GM23248 (cell line): ENCODE measurements at regions not wholly inside any gene's neighbourhood (a gene's known extent, or its start where the extent isn't known, plus 50 kb on each side); places are given as distances from the start of the nearest gene placed in this dataset.

ENCODE experiments used
- DNase-seq: peaks from one replicate; pipeline ENCODE4 v3.0.0-alpha.2; 2015
- H2AFZ ChIP-seq: fragments of 200-600 bp; sonication (generic); 2 replicates; pipeline ENCODE4 v1.6.1; 2016; ENCODE audit warnings: antibody characterized with exemption
- H3F3A ChIP-seq: fragments of 200-600 bp; sonication (generic); 2 replicates; pipeline ENCODE4 v1.6.1; 2016; ENCODE audit warnings: mild to moderate bottlenecking, antibody characterized with exemption, mixed run types; ENCODE audit not compliant: insufficient read depth
- H3K27ac ChIP-seq: fragments of 200-600 bp; sonication (generic); 2 replicates; pipeline ENCODE4 v1.5.1; 2016; ENCODE audit warnings: mild to moderate bottlenecking
- H3K27me3 ChIP-seq: fragments of 200-600 bp; sonication (generic); replicated peaks from 2 replicates; pipeline ENCODE4 v1.6.1; 2016; ENCODE audit warnings: mild to moderate bottlenecking; ENCODE audit not compliant: insufficient read depth
- H3K36me3 ChIP-seq: fragments of 200-600 bp; sonication (generic); 2 replicates; pipeline ENCODE4 v1.6.1; 2016; ENCODE audit warnings: low read depth, mild to moderate bottlenecking
- H3K4me1 ChIP-seq: fragments of 200-600 bp; sonication (generic); 2 replicates; pipeline ENCODE4 v1.6.1; 2016; ENCODE audit warnings: mild to moderate bottlenecking; ENCODE audit not compliant: insufficient read depth
- H3K4me2 ChIP-seq: fragments of 200-600 bp; sonication (generic); one replicate; pipeline ENCODE4 v1.6.1; 2016; ENCODE audit warnings: mild to moderate bottlenecking; ENCODE audit not compliant: unreplicated experiment
- H3K4me3 ChIP-seq: fragments of 200-600 bp; sonication (generic); 2 replicates; pipeline ENCODE4 v1.5.1; 2016; ENCODE audit warnings: mild to moderate bottlenecking
- H3K79me2 ChIP-seq: fragments of 200-600 bp; sonication (generic); 2 replicates; pipeline ENCODE4 v1.6.1; 2016; ENCODE audit warnings: mild to moderate bottlenecking; ENCODE audit not compliant: insufficient read depth
- H3K9ac ChIP-seq: fragments of 200-600 bp; sonication (generic); 2 replicates; pipeline ENCODE4 v1.6.1; 2016; ENCODE audit warnings: mild to moderate bottlenecking
- H3K9me2 ChIP-seq: fragments of 200-600 bp; sonication (generic); 2 replicates; pipeline ENCODE4 v1.6.1; 2016; ENCODE audit warnings: mixed run types, mild to moderate bottlenecking, moderate library complexity; ENCODE audit not compliant: insufficient read depth
- H3K9me3 ChIP-seq: fragments of 200-600 bp; sonication (generic); one replicate; pipeline ENCODE4 v1.6.1; 2017; ENCODE audit warnings: low read depth
- H4K20me1 ChIP-seq: fragments of 200-600 bp; sonication (generic); 2 replicates; pipeline ENCODE4 v1.6.0; 2016; ENCODE audit not compliant: insufficient read depth
- EZH2 ChIP-seq: fragments of 200-600 bp; sonication (generic); IDR thresholded peaks from 2 replicates; pipeline ENCODE4 v1.6.1; 2018; ENCODE audit warnings: antibody characterized with exemption, mild to moderate bottlenecking; ENCODE audit not compliant: insufficient read depth, poor library complexity, severe bottlenecking
- EZH2phosphoT487 ChIP-seq: fragments of 200-600 bp; sonication (generic); IDR thresholded peaks from 2 replicates; pipeline ENCODE4 v1.6.1; 2018; ENCODE audit warnings: antibody characterized with exemption, moderate library complexity, mild to moderate bottlenecking, low read depth; ENCODE audit not compliant: insufficient read depth
- WGBS, 2 experiments: methylation state at CpG; one replicate each; pipeline ENCODE4 v1.1.6; 2015 to 2017; ENCODE audit warnings: low lambda C conversion rate in 2 of 2, low coverage in 1 of 2; ENCODE audit errors: missing lambda C conversion rate in 2 of 2; 5-methylcytosine and 5-hydroxymethylcytosine counted together
- in situ Hi-C: fragments of 300-500 bp; cut with MboI; formaldehyde crosslinking; loops from 2 replicates; pipeline ENCODE4 v1.15.0; 2020

DNA sequence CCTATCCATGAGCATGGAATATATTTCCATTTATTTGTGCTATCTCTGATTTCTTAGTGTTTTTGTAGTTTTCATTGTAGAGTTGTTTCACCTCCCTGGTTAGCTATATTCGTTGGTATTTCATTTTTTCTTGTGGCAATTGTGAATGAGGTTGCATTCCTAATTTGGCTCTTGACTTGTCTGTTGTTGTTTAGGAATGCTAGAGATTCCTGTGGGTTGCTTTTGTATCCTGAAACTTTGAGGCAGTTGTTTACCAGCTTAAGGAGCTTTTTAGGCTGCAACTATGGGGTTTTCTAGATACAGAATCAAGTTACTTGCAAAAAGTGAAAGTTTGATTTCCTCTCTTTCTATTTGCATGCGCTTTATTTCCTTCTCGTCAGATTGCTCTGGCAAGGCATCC is 304.7 kb upstream of the GRM3 start:
- in situ Hi-C loops, result no loop called here
- TF ChIP-seq EZH2, result no peak
- no peak for TF ChIP-seq EZH2phosphoT487
- Histone ChIP-seq H3K4me1 (no peaks in the 10 kb centered on the region), H2AFZ (no peak overlapping the region), H3K9ac (no peak overlapping the region), H3K9me3 (no peaks in the 10 kb centered on the region), H4K20me1 (no peaks in the 10 kb centered on the region), H3K4me2 (no peak overlapping the region), H3K27ac (no peak overlapping the region), H3K4me3 (no peak overlapping the region), H3F3A (no peaks in the 10 kb centered on the region), H3K79me2 (no peaks in the 10 kb centered on the region), H3K27me3 (no peaks in the 10 kb centered on the region), H3K9me2 (no peaks in the 10 kb centered on the region), H3K36me3 (no peaks in the 10 kb centered on the region)
- no peak for DNase-seq
- WGBS, 2 experiments, result 38 to 42% methylated on average over 3 of the region's 3 CpGs

DNA sequence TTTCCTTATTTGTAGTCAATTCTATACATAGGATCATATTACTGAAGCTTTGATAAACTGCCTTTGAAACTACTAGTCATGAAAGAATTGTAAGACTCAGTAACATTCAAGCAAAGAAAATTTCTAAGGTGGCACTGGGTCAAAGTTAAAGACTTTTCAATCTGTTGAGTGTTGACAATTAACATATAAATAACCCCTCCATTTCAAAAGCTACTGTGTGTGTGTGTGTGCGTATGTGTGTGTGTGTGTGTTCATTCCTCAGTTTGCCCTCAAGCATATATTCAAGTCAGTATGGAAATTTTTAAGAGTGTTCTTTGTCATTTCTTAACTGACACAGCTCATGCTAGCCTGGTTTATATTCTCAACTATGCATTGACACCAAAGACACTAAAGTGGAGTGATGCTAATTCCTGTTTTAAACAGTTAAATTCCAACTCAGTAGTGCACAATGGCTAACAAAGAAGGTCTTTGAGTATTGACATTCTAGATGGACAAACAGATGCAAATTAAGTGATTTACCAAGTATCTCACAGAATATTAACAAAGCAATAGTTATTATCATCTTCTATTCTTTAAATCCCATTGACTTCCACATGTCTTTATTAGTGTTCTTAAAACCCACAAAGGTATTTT is 314.8 kb upstream of the GRM3 start:
- no peaks in the 10 kb centered on the region for H3K4me1 ChIP-seq
- no peaks in the 10 kb centered on the region for H3K9me3 ChIP-seq
- 0% methylated on average over 1 of the region's 1 CpG for WGBS, 2 experiments
- H3K9ac ChIP-seq, result no peak overlapping the region
- in situ Hi-C loops, result no loop called here
- no peaks in the 10 kb centered on the region for H3K36me3 ChIP-seq
- DNase-seq, result no peak
- H3K27ac ChIP-seq, result no peak overlapping the region
- H3K4me3 ChIP-seq, result no peak overlapping the region
- H4K20me1 ChIP-seq, result no peaks in the 10 kb centered on the region
- no peaks in the 10 kb centered on the region for H3K27me3 ChIP-seq
- H2AFZ ChIP-seq, result no peak overlapping the region
- no peaks in the 10 kb centered on the region for H3K79me2 ChIP-seq
- no peaks in the 10 kb centered on the region for H3F3A ChIP-seq
- H3K4me2 ChIP-seq, result no peak overlapping the region
- no peaks in the 10 kb centered on the region for H3K9me2 ChIP-seq
- TF ChIP-seq EZH2phosphoT487 (no peak), EZH2 (no peak)

DNA sequence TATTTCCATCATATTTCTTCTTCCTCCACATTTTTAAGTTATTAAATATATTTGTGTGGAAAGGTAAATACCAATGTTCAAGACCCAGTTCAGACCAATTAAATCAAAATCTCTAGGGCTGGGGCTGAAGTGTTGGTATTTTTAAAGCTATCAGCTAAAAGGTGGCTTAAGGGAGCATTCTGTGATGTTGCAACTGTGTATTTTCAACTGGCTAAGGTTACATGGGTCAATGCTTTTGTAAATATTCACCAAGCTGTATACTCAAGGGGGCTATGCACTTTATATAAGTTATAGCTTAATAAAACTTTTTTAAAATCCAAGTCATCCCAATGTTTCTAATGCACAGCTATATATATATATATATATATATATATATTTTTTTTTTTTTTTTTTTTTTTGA is 316.9 kb upstream of the GRM3 start:
- Histone ChIP-seq H3K27me3 (no peaks in the 10 kb centered on the region), H3K4me3 (no peak overlapping the region), H3K4me2 (no peak overlapping the region), H2AFZ (no peak overlapping the region), H3K9ac (no peak overlapping the region), H3K79me2 (no peaks in the 10 kb centered on the region), H3K36me3 (no peaks in the 10 kb centered on the region), H3K27ac (no peak overlapping the region), H3K9me2 (no peaks in the 10 kb centered on the region), H3F3A (no peaks in the 10 kb centered on the region), H4K20me1 (no peaks in the 10 kb centered on the region), H3K4me1 (no peaks in the 10 kb centered on the region), H3K9me3 (no peaks in the 10 kb centered on the region)
- in situ Hi-C loops, result no loop called here
- no peak for DNase-seq
- no peak for TF ChIP-seq EZH2phosphoT487
- TF ChIP-seq EZH2, result no peak

DNA sequence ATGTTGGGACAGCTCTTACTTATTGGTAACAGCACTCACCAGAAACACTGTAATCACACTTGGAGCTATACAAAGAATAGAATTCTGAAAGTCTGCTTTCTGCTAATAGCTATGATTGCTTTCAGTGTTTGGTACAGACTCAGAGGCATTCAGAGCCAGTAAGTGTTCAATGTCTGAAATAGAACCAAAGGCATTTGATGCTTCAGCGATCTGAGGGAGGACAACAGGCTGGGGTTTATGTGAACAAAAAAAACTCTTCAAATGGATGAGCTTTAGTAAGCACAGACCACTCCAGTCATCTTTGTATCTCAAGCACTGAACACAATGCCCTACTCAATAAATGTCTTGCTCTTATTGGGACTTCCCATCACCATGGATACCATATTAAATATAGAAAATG is 322.8 kb upstream of the GRM3 start:
- Histone ChIP-seq H4K20me1 (no peaks in the 10 kb centered on the region), H3F3A (no peaks in the 10 kb centered on the region), H3K79me2 (no peaks in the 10 kb centered on the region), H3K9ac (no peak overlapping the region), H2AFZ (no peak overlapping the region), H3K4me3 (no peak overlapping the region), H3K9me2 (no peaks in the 10 kb centered on the region), H3K36me3 (no peaks in the 10 kb centered on the region), H3K4me2 (no peak overlapping the region), H3K27ac (no peak overlapping the region), H3K9me3 (no peaks in the 10 kb centered on the region), H3K4me1 (no peaks in the 10 kb centered on the region), H3K27me3 (no peaks in the 10 kb centered on the region)
- DNase-seq, result no peak
- no peak for TF ChIP-seq EZH2
- TF ChIP-seq EZH2phosphoT487, result no peak
- in situ Hi-C loops, result no loop called here
- WGBS, 2 experiments, result 33 to 53% methylated on average over 1 of the region's 1 CpG

DNA sequence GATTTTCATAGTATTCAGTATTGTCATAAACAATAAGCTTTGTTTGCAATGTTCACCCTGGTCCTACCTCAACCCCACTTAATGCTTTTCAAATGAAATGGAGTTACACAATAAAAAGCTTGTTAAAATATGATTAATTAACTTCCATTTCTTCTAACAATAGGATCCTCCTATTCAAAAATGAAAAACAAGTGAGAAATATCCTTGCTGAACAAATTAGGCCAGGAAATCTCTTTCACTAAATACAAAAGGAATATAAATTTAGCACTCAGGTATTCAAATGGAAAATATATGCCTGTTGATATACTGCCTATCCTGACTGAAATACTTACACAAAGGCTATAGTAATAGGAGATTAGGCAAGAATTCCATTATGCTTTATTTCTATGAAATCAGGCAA is 323.4 kb upstream of the GRM3 start:
- no peaks in the 10 kb centered on the region for H3K4me1 ChIP-seq
- in situ Hi-C loops, result no loop called here
- no peak overlapping the region for H3K4me3 ChIP-seq
- no peaks in the 10 kb centered on the region for H3K9me3 ChIP-seq
- H3K27ac ChIP-seq, result no peak overlapping the region
- DNase-seq, result no peak
- H3K4me2 ChIP-seq, result no peak overlapping the region
- no peak overlapping the region for H2AFZ ChIP-seq
- H3K9ac ChIP-seq, result no peak overlapping the region
- H3K36me3 ChIP-seq, result no peaks in the 10 kb centered on the region
- no peaks in the 10 kb centered on the region for H3K27me3 ChIP-seq
- H3F3A ChIP-seq, result no peaks in the 10 kb centered on the region
- H3K9me2 ChIP-seq, result no peaks in the 10 kb centered on the region
- TF ChIP-seq EZH2phosphoT487 (no peak), EZH2 (no peak)
- no peaks in the 10 kb centered on the region for H4K20me1 ChIP-seq
- H3K79me2 ChIP-seq, result no peaks in the 10 kb centered on the region
